HG03558 (cell line): ENCODE measurements at regions not wholly inside any gene's neighbourhood (a gene's known extent, or its start where the extent isn't known, plus 50 kb on each side); places are given as distances from the start of the nearest gene placed in this dataset.
"Not testable (repeated sequence)": the region's sequence is repeated elsewhere in the genome, so short reads cannot be mapped to it uniquely, and the experiment has no call there.

Source experiments
- ATAC-seq: cut with Tn5 transposase; IDR thresholded peaks from one replicate; pipeline ENCODE4 v1.9.1; 2021; ENCODE audit warnings: moderate number of reproducible peaks; ENCODE audit not compliant: unreplicated experiment; ENCODE audit errors: extremely low read depth

GRCh38 chr22:34414467-34415440 lies 494.5 kb upstream of the LARGE1 start:
- ATAC-seq, result no peak

- ATAC-seq, result no peak
These were observed 496.0 kb upstream of the LARGE1 start for GRCh38 chr22:34416022-34416860.

- ATAC-seq, result not testable (repeated sequence)
These were observed 502.7 kb upstream of the LARGE1 start for GRCh38 chr22:34422948-34423347.

- ATAC-seq, result no peak
These were observed 507.2 kb upstream of the LARGE1 start for GRCh38 chr22:34427436-34427835.

- no peak for ATAC-seq
These were observed 507.6 kb upstream of the LARGE1 start for GRCh38 chr22:34427841-34428240.

- no peak for ATAC-seq
These were observed 509.0 kb upstream of the LARGE1 start for GRCh38 chr22:34429314-34429713.

GRCh38 chr22:34430386-34430785 lies 510.1 kb upstream of the LARGE1 start:
- ATAC-seq, result no peak

- no peak for ATAC-seq
These were observed 514.1 kb upstream of the LARGE1 start for GRCh38 chr22:34434371-34434770.

- ATAC-seq, result no peak
These were observed 516.9 kb upstream of the LARGE1 start for GRCh38 chr22:34437140-34437539.

- no peak for ATAC-seq
These were observed 534.3 kb upstream of the LARGE1 start for GRCh38 chr22:34454598-34454997.

- ATAC-seq, result no peak
These were observed 542.5 kb upstream of the LARGE1 start for GRCh38 chr22:34462795-34463194.

- no peak for ATAC-seq
These were observed 555.6 kb upstream of the LARGE1 start for GRCh38 chr22:34475886-34476285.

GRCh38 chr22:34476762-34477161 lies 556.5 kb upstream of the LARGE1 start:
- ATAC-seq, result no peak

- ATAC-seq, result no peak
These were observed 560.8 kb upstream of the LARGE1 start for GRCh38 chr22:34481090-34481489.

GRCh38 chr22:34486381-34486780 lies 566.1 kb upstream of the LARGE1 start:
- no peak for ATAC-seq

- ATAC-seq, result no peak
These were observed 569.6 kb upstream of the LARGE1 start for GRCh38 chr22:34489861-34490260.

GRCh38 chr22:34490886-34491285 lies 570.6 kb upstream of the LARGE1 start:
- ATAC-seq, result no peak

- no peak for ATAC-seq
These were observed 572.5 kb upstream of the ISX start for GRCh38 chr22:34493486-34493885.

- no peak for ATAC-seq
These were observed 564.5 kb upstream of the ISX start for GRCh38 chr22:34501366-34501965.

GRCh38 chr22:34502821-34503220 lies 563.1 kb upstream of the ISX start:
- ATAC-seq, result no peak

- no peak for ATAC-seq
These were observed 557.2 kb upstream of the ISX start for GRCh38 chr22:34508797-34509196.
